Endothelial cell of umbilical vein (primary cell): ENCODE measurements at regions not wholly inside any gene's neighbourhood (a gene's known extent, or its start where the extent isn't known, plus 50 kb on each side); places are given as distances from the start of the nearest gene placed in this dataset.

Source experiments
- BruUV-seq: library from RNA; stranded (reverse); fragments of 400-500 nt; replicated peaks from 2 replicates; lab custom pipeline; 2021; lab: Mats Ljungman, UMichigan
- CTCF ChIA-PET: fragments of 300-600, 350-600 bp; sonication (Branson Sonifier 250); formaldehyde crosslinking; loops from one replicate; lab custom pipeline; 2021; ENCODE audit warnings: antibody characterized with exemption, inconsistent platforms; lab: Charles Lee
- POLR2A ChIA-PET: fragments of 300-600, 350-600 bp; sonication (Branson Sonifier 250); formaldehyde crosslinking; loops from one replicate; lab custom pipeline; 2021; ENCODE audit warnings: antibody characterized with exemption, inconsistent platforms; lab: Charles Lee
- DNase-seq: peaks from one replicate; pipeline ENCODE4 v3.0.0-alpha.2; 2011; ENCODE audit warnings: low read depth, low spot score
- FAIRE-seq: peaks from 2 replicates; lab custom pipeline; 2011; peaks lifted over from hg19 to GRCh38; lab: Jason Lieb, UNC
- H2AFZ ChIP-seq: 2 replicates; pipeline ENCODE4 v1.6.0; 2012; ENCODE audit warnings: low read depth, low read length, control low read depth, inconsistent platforms
- H3K27ac ChIP-seq: 2 replicates; pipeline ENCODE4 v1.5.1; 2011; ENCODE audit warnings: low read depth, mild to moderate bottlenecking, control low read depth, low read length, moderate library complexity; ENCODE audit not compliant: insufficient read depth
- H3K27me3 ChIP-seq, 2 experiments: 2 replicates each; pipeline versions ENCODE4 v1.6.0 to v1.6.1; 2011; ENCODE audit warnings: low read length in 2 of 2, mixed read lengths in 1 of 2; ENCODE audit not compliant: control insufficient read depth in 2 of 2, insufficient read depth in 2 of 2
- H3K36me3 ChIP-seq, 2 experiments: 2 replicates in 1 of 2; 3 replicates in 1 of 2; pipeline ENCODE4 v1.5.1; 2011; ENCODE audit warnings: low read length in 2 of 2, mild to moderate bottlenecking in 1 of 2, moderate library complexity in 1 of 2; ENCODE audit not compliant: control insufficient read depth in 2 of 2, insufficient read depth in 2 of 2; ENCODE audit errors: extremely low read depth in 1 of 2
- H3K4me1 ChIP-seq: 3 replicates; pipeline ENCODE4 v1.5.1; 2011; ENCODE audit warnings: mild to moderate bottlenecking, low read length; ENCODE audit not compliant: control insufficient read depth, insufficient read depth; ENCODE audit errors: extremely low read depth
- H3K4me2 ChIP-seq: 2 replicates; pipeline ENCODE4 v1.6.1; 2011; ENCODE audit warnings: low read length, control low read depth, mixed read lengths; ENCODE audit not compliant: insufficient read depth
- H3K4me3 ChIP-seq, 3 experiments: fragments of 200-600 bp in 1 of 3; sonication (generic), shearing (Covaris generic) in 1 of 3; replicated peaks in 1 of 3; 2 replicates each; pipeline ENCODE4 v1.5.1; 2011 to 2016; ENCODE audit warnings: control low read depth in 3 of 3, low read length in 3 of 3, mild to moderate bottlenecking in 2 of 3, inconsistent platforms in 1 of 3, low read depth in 1 of 3, moderate library complexity in 1 of 3; ENCODE audit not compliant: insufficient read depth in 1 of 3
- H3K79me2 ChIP-seq: 2 replicates; pipeline ENCODE4 v1.6.0; 2012; ENCODE audit warnings: low read length, inconsistent platforms; ENCODE audit not compliant: control insufficient read depth, insufficient read depth
- H3K9ac ChIP-seq: replicated peaks from 2 replicates; pipeline ENCODE3; 2011; ENCODE audit warnings: low read length, control low read depth; ENCODE audit not compliant: insufficient read depth; ENCODE audit errors: extremely low read depth
- H3K9me1 ChIP-seq: replicated peaks from 3 replicates; pipeline ENCODE4 v1.6.0; 2011; ENCODE audit warnings: mild to moderate bottlenecking, low read length; ENCODE audit not compliant: control insufficient read depth, insufficient read depth; ENCODE audit errors: extremely low read depth
- H3K9me3 ChIP-seq: replicated peaks from 2 replicates; pipeline ENCODE4 v1.5.1; 2012; ENCODE audit warnings: low read length, inconsistent platforms; ENCODE audit not compliant: control insufficient read depth, insufficient read depth
- H4K20me1 ChIP-seq: replicated peaks from 2 replicates; pipeline ENCODE3; 2011; ENCODE audit warnings: mild to moderate bottlenecking, low read length; ENCODE audit not compliant: control insufficient read depth, insufficient read depth; ENCODE audit errors: extremely low read depth
- EZH2 ChIP-seq: IDR thresholded peaks from 2 replicates; pipeline ENCODE4 v1.6.1; 2012; ENCODE audit warnings: borderline replicate concordance, low read depth, mild to moderate bottlenecking, moderate library complexity, low read length, inconsistent platforms; ENCODE audit not compliant: severe bottlenecking
- FOS ChIP-seq: IDR thresholded peaks from 2 replicates; pipeline ENCODE4 v1.6.1; 2011; ENCODE audit warnings: mild to moderate bottlenecking, low read length, moderate library complexity, borderline replicate concordance; ENCODE audit not compliant: insufficient read depth
- GATA2 ChIP-seq: IDR thresholded peaks from 2 replicates; pipeline ENCODE4 v1.7.0; 2011; ENCODE audit warnings: low read depth, mild to moderate bottlenecking, moderate library complexity, mixed read lengths, low read length; ENCODE audit not compliant: insufficient read length, insufficient read depth
- JUN ChIP-seq: IDR thresholded peaks from 2 replicates; pipeline ENCODE4 v1.6.1; 2011; ENCODE audit warnings: borderline replicate concordance, low read depth; ENCODE audit not compliant: insufficient read length, insufficient read depth
- MYC ChIP-seq: IDR thresholded peaks from one replicate; pipeline ENCODE4 v1.6.1; 2011; ENCODE audit warnings: mild to moderate bottlenecking, low read depth, low read length
- POLR2A ChIP-seq: IDR thresholded peaks from 2 replicates; pipeline ENCODE4 v1.6.1; 2012; ENCODE audit warnings: low read depth, mild to moderate bottlenecking, control low read depth, low read length
- POLR2AphosphoS5 ChIP-seq: IDR thresholded peaks from 2 replicates; pipeline ENCODE4 v1.6.1; 2012; ENCODE audit warnings: low read depth, mild to moderate bottlenecking, control low read depth, low read length, moderate library complexity; ENCODE audit not compliant: insufficient read depth
- dilution Hi-C: fragments of 300-500 bp; cut with MboI; formaldehyde crosslinking; loops from one replicate; pipeline ENCODE4 v1.15.0; 2019; ENCODE audit warnings: low sequenced_read_pairs; ENCODE audit not compliant: extremely low pct_ligation_motif_present
- intact Hi-C: fragments of 100-400 bp; cut with micrococcal nuclease; formaldehyde crosslinking; loops from one replicate; pipeline ENCODE4 v1.10.0; 2022
- TF ChIP-seq, protein P1 (sequence below): IDR thresholded peaks from 2 replicates; pipeline ENCODE4 v1.6.1; 2011; ENCODE audit not compliant: insufficient read depth, insufficient read length
- TF ChIP-seq, protein P2 (sequence below), 2 donors: IDR thresholded peaks; 1 replicate in 1 of 2; 2 replicates in 1 of 2; pipeline ENCODE4 v1.5.1; 2011; ENCODE audit warnings: low read length in 2 of 2, mild to moderate bottlenecking in 2 of 2, moderate library complexity in 2 of 2, control low read depth in 1 of 2, inconsistent platforms in 1 of 2, low read depth in 1 of 2; ENCODE audit not compliant: insufficient read depth in 1 of 2; ENCODE audit errors: extremely low read depth in 1 of 2

DNA sequence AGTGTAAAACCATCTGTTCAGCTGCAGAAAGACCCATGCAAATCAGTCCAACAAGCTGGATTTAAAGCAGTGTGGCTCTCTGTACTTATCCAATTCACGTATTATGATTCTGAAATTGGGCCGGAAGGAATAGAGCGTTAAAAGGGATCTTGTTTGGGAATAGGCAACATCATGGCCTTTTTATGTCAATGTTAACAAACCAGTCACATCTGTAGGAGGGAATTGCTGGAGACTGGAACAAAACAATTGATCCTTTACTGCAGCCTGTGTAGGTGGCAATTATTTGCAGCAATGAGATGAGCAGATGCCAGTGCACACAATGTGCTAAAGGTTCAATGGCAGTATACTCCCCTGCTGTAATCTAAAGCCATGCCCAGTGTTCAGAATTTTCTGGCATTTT, 887.4 kb upstream of the ROBO1 start:
- dilution Hi-C loops (no loop called here), intact Hi-C loops (no loop called here)
- no peaks in the 10 kb centered on the region for H3K27me3 ChIP-seq
- DNase-seq (no peak), FAIRE-seq (no peak)
- CTCF ChIA-PET = no interaction called here
- no peaks in the 10 kb centered on the region for H3K36me3 ChIP-seq
- TF ChIP-seq, protein P1, sequence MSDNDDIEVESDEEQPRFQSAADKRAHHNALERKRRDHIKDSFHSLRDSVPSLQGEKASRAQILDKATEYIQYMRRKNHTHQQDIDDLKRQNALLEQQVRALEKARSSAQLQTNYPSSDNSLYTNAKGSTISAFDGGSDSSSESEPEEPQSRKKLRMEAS = no peak
- TF ChIP-seq POLR2A (no peak), POLR2AphosphoS5 (no peak), EZH2 (no peak), GATA2 (no peak), FOS (no peak)
- TF ChIP-seq, protein P2, sequence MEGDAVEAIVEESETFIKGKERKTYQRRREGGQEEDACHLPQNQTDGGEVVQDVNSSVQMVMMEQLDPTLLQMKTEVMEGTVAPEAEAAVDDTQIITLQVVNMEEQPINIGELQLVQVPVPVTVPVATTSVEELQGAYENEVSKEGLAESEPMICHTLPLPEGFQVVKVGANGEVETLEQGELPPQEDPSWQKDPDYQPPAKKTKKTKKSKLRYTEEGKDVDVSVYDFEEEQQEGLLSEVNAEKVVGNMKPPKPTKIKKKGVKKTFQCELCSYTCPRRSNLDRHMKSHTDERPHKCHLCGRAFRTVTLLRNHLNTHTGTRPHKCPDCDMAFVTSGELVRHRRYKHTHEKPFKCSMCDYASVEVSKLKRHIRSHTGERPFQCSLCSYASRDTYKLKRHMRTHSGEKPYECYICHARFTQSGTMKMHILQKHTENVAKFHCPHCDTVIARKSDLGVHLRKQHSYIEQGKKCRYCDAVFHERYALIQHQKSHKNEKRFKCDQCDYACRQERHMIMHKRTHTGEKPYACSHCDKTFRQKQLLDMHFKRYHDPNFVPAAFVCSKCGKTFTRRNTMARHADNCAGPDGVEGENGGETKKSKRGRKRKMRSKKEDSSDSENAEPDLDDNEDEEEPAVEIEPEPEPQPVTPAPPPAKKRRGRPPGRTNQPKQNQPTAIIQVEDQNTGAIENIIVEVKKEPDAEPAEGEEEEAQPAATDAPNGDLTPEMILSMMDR (IDR thresholded peaks at IDR 0.05; ENCODE audit: extremely low read depth in 1 of 2, insufficient read depth in 1 of 2, low read depth in 1 of 2, low read length in 2 of 2) = no peak
- H4K20me1 ChIP-seq = no peaks in the 10 kb centered on the region
- no TSS peak for BruUV-seq
- POLR2A ChIA-PET = no interaction called here
- H3K4me1 ChIP-seq = no peaks in the 10 kb centered on the region
- no peak overlapping the region for H3K9ac ChIP-seq
- no peaks in the 10 kb centered on the region for H3K79me2 ChIP-seq
- no peaks in the 10 kb centered on the region for H3K9me3 ChIP-seq
- no peak overlapping the region for H3K4me2 ChIP-seq
- no peak overlapping the region for H2AFZ ChIP-seq
- no peak overlapping the region for H3K27ac ChIP-seq
- no peak overlapping the region for H3K4me3 ChIP-seq
- H3K9me1 ChIP-seq = no peaks in the 10 kb centered on the region

DNA sequence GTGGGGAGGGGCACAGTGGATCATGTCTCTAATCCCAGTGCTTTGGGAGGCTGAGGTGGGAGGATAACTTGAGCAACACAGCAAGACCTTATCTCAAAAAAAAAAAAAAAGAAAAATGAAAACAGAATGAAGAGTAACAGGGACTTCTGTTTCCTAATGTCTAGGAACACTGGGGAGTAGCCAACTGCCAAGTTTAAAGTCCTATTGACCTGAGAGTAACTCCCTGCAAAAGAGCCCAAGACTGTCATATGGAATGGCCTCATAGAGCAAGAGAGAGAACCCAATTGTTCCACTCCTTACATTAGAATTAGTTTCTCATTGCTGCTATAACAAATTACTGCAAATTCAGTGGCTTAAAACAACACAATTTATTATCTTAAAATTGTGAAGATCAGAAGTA, 881.4 kb upstream of the ROBO1 start:
- no peaks in the 10 kb centered on the region for H4K20me1 ChIP-seq
- H3K4me2 ChIP-seq = no peak overlapping the region
- intact Hi-C loops (no loop called here), dilution Hi-C loops (no loop called here)
- H3K27ac ChIP-seq = no peak overlapping the region
- H2AFZ ChIP-seq = no peak overlapping the region
- ChIA-PET CTCF (no interaction called here), POLR2A (no interaction called here)
- TF ChIP-seq GATA2 = no peak
- no peak for TF ChIP-seq JUN
- TF ChIP-seq MYC = no peak
- TF ChIP-seq POLR2A = no peak
- TF ChIP-seq FOS = no peak
- FAIRE-seq (no peak), DNase-seq (no peak)
- H3K9me3 ChIP-seq = no peaks in the 10 kb centered on the region
- H3K36me3 ChIP-seq = no peaks in the 10 kb centered on the region
- H3K27me3 ChIP-seq = no peaks in the 10 kb centered on the region
- no peaks in the 10 kb centered on the region for H3K4me1 ChIP-seq
- H3K9me1 ChIP-seq = no peaks in the 10 kb centered on the region
- H3K79me2 ChIP-seq = no peaks in the 10 kb centered on the region
- BruUV-seq = no TSS peak
- no peak overlapping the region for H3K9ac ChIP-seq
- no peak overlapping the region for H3K4me3 ChIP-seq
